Body of pancreas (tissue), 4 donors: ENCODE measurements at regions not wholly inside any gene's neighbourhood (a gene's known extent, or its start where the extent isn't known, plus 50 kb on each side); places are given as distances from the start of the nearest gene placed in this dataset.

ENCODE experiments used
- CTCF ChIP-seq, 7 experiments: fragments of 450-650 bp in 4 of 7; fragments of 200-600 bp in 3 of 7; sonication (generic) in 3 of 7; IDR thresholded peaks; one replicate each; pipeline ENCODE4 v1.5.1; 2016 to 2019; ENCODE audit warnings: antibody characterized with exemption in 7 of 7
- POLR2A ChIP-seq, 3 donors: fragments of 450-650 bp; IDR thresholded peaks; one replicate each; pipeline ENCODE4 v1.6.1; 2016; ENCODE audit warnings: antibody characterized with exemption in 3 of 3, mild to moderate bottlenecking in 2 of 3

- TF ChIP-seq CTCF (IDR thresholded peaks at IDR 0.05) (no peak), POLR2A (IDR thresholded peaks at IDR 0.05) (no peak)
Observed at GRCh38 chr7:84617265-84618030, 422.9 kb upstream of the SEMA3A start.
